NCI-H2107 (cell line): ENCODE measurements at regions not wholly inside any gene's neighbourhood (a gene's known extent, or its start where the extent isn't known, plus 50 kb on each side); places are given as distances from the start of the nearest gene placed in this dataset.

ENCODE experiments used
- DNase-seq: peaks from one replicate; lab custom pipeline; 2025; lab: John Stamatoyannopoulos, UW

GRCh38 chr4:177696438-177696966, 254.3 kb upstream of the AGA start:
- DNase-seq = no peak

- no peak for DNase-seq
These were observed 257.4 kb upstream of the AGA start for GRCh38 chr4:177699365-177700213.

GRCh38 chr4:177706916-177707315, 264.7 kb upstream of the AGA start:
- no peak for DNase-seq

GRCh38 chr4:177713454-177713853, 271.2 kb upstream of the AGA start:
- no peak for DNase-seq

- no peak for DNase-seq
These were observed 275.2 kb upstream of the AGA start for GRCh38 chr4:177717407-177717806.

GRCh38 chr4:177718514-177718913, 276.3 kb upstream of the AGA start:
- no peak for DNase-seq

GRCh38 chr4:177726111-177726510, 283.9 kb upstream of the AGA start:
- DNase-seq = no peak

- DNase-seq = no peak
These were observed 286.3 kb upstream of the AGA start for GRCh38 chr4:177728361-177729152.

GRCh38 chr4:177729681-177730080, 287.4 kb upstream of the AGA start:
- DNase-seq = no peak

GRCh38 chr4:177737387-177737940, 295.2 kb upstream of the AGA start:
- no peak for DNase-seq

GRCh38 chr4:177740563-177740962, 298.3 kb upstream of the AGA start:
- no peak for DNase-seq

- no peak for DNase-seq
These were observed 317.5 kb upstream of the AGA start for GRCh38 chr4:177759729-177760128.

GRCh38 chr4:177761692-177762091, 319.5 kb upstream of the AGA start:
- DNase-seq = no peak

GRCh38 chr4:177769155-177769554, 326.9 kb upstream of the AGA start:
- DNase-seq = no peak

- DNase-seq = no peak
These were observed 328.5 kb upstream of the AGA start for GRCh38 chr4:177770776-177771175.

- DNase-seq = no peak
These were observed 329.4 kb upstream of the AGA start for GRCh38 chr4:177771645-177772044.

GRCh38 chr4:177778623-177779022, 336.4 kb upstream of the AGA start:
- DNase-seq = no peak

- DNase-seq = no peak
These were observed 342.8 kb upstream of the AGA start for GRCh38 chr4:177785000-177785399.

GRCh38 chr4:177789610-177790009, 347.4 kb upstream of the AGA start:
- no peak for DNase-seq

GRCh38 chr4:177791188-177791587, 349.0 kb upstream of the AGA start:
- no peak for DNase-seq

GRCh38 chr4:177796841-177797240, 354.6 kb upstream of the AGA start:
- no peak for DNase-seq

GRCh38 chr4:177798161-177798560, 355.9 kb upstream of the AGA start:
- no peak for DNase-seq

- no peak for DNase-seq
These were observed 359.9 kb upstream of the AGA start for GRCh38 chr4:177802162-177802561.
